RWPE2 (cell line): ENCODE measurements at regions not wholly inside any gene's neighbourhood (a gene's known extent, or its start where the extent isn't known, plus 50 kb on each side); places are given as distances from the start of the nearest gene placed in this dataset.
"Not testable (repeated sequence)": the region's sequence is repeated elsewhere in the genome, so short reads cannot be mapped to it uniquely, and the experiment has no call there.

ENCODE experiments used
- ATAC-seq: fragments of 200-7000 bp; cut with Tn5 transposase; 3 replicates; pipeline ENCODE4 v1.9.1; 2021; ENCODE audit warnings: low read depth
- DNase-seq: peaks from one replicate; pipeline ENCODE4 v3.0.0-alpha.2; 2020; ENCODE audit warnings: low spot score
- H3K27ac ChIP-seq: fragments of 450-650 bp; 2 replicates; pipeline ENCODE4 v1.5.1; 2017; ENCODE audit warnings: mild to moderate bottlenecking; ENCODE audit not compliant: poor library complexity, severe bottlenecking
- H3K27me3 ChIP-seq: fragments of 250-450 bp; sonication (Bioruptor Pico); 2 replicates; pipeline ENCODE4 v1.5.1; 2021; ENCODE audit warnings: mild to moderate bottlenecking, moderate library complexity; ENCODE audit not compliant: insufficient read depth, poor library complexity, severe bottlenecking
- H3K36me3 ChIP-seq: fragments of 250-450 bp; sonication (Bioruptor Pico); 2 replicates; pipeline ENCODE4 v1.5.1; 2020; ENCODE audit warnings: low read depth, mild to moderate bottlenecking, moderate library complexity
- H3K4me1 ChIP-seq: fragments of 250-450 bp; sonication (Bioruptor Pico); 2 replicates; pipeline ENCODE4 v1.5.1; 2021; ENCODE audit warnings: mild to moderate bottlenecking, moderate library complexity; ENCODE audit not compliant: insufficient read depth, poor library complexity, severe bottlenecking
- H3K4me3 ChIP-seq: fragments of 250-450 bp; sonication (Bioruptor Pico); 2 replicates; pipeline ENCODE4 v1.5.1; 2021; ENCODE audit warnings: mild to moderate bottlenecking, moderate library complexity; ENCODE audit not compliant: severe bottlenecking
- H3K9me3 ChIP-seq: fragments of 250-450 bp; sonication (Bioruptor Pico); 2 replicates; pipeline ENCODE4 v1.5.1; 2021; ENCODE audit warnings: mild to moderate bottlenecking, moderate library complexity; ENCODE audit not compliant: severe bottlenecking
- TF ChIP-seq, protein P1 (sequence below): fragments of 450-650 bp; IDR thresholded peaks from one replicate; pipeline ENCODE4 v1.5.1; 2017; ENCODE audit warnings: mild to moderate bottlenecking, moderate library complexity; ENCODE audit not compliant: poor library complexity, severe bottlenecking

DNA sequence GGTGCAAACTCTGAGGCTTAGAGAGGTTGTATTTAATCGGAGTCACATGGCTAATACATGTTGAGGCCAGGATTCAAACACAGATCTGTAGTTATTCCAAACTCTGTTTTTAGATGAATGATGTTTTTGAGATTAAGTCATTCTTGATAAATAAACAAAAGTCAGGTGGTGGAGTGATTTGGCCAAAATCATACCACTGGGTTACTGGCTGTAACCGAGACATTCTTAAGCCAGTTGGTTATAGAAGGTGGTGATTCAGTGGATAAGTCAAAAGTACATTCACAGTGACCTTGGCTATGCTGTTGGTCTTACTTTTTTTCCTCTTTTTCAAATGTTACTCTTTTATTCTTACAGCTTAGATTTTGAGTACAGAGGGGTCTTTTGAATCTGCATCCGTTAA, 361.4 kb downstream of the KIF20B start:
- TF ChIP-seq, protein P1, sequence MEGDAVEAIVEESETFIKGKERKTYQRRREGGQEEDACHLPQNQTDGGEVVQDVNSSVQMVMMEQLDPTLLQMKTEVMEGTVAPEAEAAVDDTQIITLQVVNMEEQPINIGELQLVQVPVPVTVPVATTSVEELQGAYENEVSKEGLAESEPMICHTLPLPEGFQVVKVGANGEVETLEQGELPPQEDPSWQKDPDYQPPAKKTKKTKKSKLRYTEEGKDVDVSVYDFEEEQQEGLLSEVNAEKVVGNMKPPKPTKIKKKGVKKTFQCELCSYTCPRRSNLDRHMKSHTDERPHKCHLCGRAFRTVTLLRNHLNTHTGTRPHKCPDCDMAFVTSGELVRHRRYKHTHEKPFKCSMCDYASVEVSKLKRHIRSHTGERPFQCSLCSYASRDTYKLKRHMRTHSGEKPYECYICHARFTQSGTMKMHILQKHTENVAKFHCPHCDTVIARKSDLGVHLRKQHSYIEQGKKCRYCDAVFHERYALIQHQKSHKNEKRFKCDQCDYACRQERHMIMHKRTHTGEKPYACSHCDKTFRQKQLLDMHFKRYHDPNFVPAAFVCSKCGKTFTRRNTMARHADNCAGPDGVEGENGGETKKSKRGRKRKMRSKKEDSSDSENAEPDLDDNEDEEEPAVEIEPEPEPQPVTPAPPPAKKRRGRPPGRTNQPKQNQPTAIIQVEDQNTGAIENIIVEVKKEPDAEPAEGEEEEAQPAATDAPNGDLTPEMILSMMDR = no peak
- H3K36me3 ChIP-seq = no peaks in the 10 kb centered on the region
- ATAC-seq = no peak

DNA sequence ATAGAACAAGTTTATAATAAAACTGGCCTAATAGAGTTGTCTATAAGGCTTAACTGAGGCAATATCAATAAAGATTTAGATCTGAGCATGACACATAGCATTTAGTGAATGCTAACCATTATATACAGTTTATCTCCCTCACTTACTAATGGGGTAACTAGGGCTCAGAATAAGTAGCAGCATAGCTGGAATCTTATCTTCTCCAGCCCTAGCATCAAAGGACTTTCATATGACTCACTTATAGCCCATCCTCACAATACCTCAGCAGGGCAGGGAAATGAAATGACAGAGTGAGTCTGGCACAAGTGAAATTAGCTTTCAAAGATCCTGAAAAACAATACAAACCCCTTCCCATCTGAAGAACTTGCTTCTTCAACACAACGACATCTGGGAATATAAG, 362.9 kb downstream of the KIF20B start:
- Histone ChIP-seq H3K9me3 (no peaks in the 10 kb centered on the region), H3K27me3 (no peaks in the 10 kb centered on the region), H3K36me3 (no peaks in the 10 kb centered on the region), H3K4me3 (no peak overlapping the region), H3K27ac (no peak overlapping the region), H3K4me1 (no peaks in the 10 kb centered on the region)
- ATAC-seq (no peak), DNase-seq (no peak)
- TF ChIP-seq, protein P1 = no peak

More for the DNA sequence above, 361.4 kb downstream of the KIF20B start:
- no peak for DNase-seq
- Histone ChIP-seq H3K27me3 (no peaks in the 10 kb centered on the region), H3K9me3 (no peaks in the 10 kb centered on the region), H3K27ac (no peak overlapping the region), H3K4me3 (no peak overlapping the region), H3K4me1 (no peaks in the 10 kb centered on the region)

DNA sequence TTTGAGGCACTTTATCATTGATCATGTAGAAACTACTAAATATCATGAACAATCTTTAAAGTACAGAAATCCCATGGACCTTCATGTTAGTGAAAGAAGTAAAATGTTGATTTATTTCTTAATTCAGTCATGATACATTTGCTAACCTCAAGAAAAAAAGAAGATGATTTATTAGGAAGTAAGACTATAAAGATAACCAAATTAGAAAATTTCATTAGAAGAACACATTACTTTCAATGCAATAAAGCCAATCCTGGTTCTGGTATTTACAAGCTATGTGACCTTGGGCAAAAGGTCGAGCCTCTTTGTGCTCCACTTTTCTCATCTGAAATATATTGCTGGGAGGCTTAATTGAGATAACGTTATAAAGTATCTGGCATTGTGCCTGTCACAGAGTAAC, 365.0 kb downstream of the KIF20B start:
- Histone ChIP-seq H3K36me3 (no peaks in the 10 kb centered on the region), H3K4me1 (no peaks in the 10 kb centered on the region), H3K4me3 (no peak overlapping the region), H3K27ac (no peak overlapping the region), H3K9me3 (no peaks in the 10 kb centered on the region), H3K27me3 (no peaks in the 10 kb centered on the region)
- TF ChIP-seq, protein P1 = no peak
- DNase-seq (no peak), ATAC-seq (no peak)

DNA sequence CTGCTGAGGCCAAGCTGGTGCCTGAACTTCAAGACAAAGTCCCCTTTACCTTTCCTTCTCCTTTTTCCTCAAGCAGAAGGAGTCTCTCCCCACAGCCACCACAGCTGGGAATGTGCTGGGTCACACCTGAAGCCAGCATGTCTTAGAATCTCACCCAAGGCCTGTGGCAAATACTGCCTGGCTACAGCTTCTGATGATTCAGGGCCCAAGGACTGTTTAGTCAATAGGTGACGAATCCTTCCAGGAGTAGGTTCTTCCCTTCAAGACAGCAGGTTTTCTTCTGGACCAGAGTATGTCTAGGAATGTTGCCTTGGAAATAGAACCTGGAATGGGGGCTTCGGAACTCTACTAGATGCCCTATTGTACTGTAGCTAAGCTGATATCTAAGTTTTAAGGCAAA, 374.6 kb downstream of the KIF20B start:
- TF ChIP-seq, protein P1 = no peak
- Histone ChIP-seq H3K4me3 (no peak overlapping the region), H3K9me3 (no peaks in the 10 kb centered on the region), H3K27ac (no peak overlapping the region), H3K27me3 (no peaks in the 10 kb centered on the region), H3K36me3 (no peaks in the 10 kb centered on the region), H3K4me1 (no peaks in the 10 kb centered on the region)
- no peak for DNase-seq
- no peak for ATAC-seq

DNA sequence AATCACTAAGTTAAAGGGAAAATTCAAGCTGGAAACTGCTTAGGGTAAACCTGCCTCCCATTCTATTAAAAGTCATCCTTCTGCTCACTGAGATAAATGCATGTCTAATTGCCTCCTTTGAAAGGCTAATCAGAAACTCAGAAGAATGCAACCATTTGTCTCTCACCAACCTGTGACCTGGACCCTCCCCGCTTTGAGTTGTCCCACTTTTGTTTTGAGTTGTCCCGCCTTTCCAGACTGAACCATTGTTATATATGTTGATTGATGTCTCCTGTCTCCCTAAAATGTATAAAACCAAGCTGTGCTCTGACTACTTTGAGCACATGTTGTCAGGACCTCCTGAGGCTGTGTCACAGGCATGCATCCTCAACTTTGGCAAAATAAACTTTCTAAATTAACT, 378.4 kb downstream of the KIF20B start:
- no peaks in the 10 kb centered on the region for H3K4me1 ChIP-seq
- H3K9me3 ChIP-seq = no peaks in the 10 kb centered on the region
- DNase-seq = no peak
- TF ChIP-seq, protein P1 = no peak
- H3K36me3 ChIP-seq = no peaks in the 10 kb centered on the region
- H3K27me3 ChIP-seq = no peaks in the 10 kb centered on the region
- H3K4me3 ChIP-seq = no peak overlapping the region
- no peak for ATAC-seq
- no peak overlapping the region for H3K27ac ChIP-seq

DNA sequence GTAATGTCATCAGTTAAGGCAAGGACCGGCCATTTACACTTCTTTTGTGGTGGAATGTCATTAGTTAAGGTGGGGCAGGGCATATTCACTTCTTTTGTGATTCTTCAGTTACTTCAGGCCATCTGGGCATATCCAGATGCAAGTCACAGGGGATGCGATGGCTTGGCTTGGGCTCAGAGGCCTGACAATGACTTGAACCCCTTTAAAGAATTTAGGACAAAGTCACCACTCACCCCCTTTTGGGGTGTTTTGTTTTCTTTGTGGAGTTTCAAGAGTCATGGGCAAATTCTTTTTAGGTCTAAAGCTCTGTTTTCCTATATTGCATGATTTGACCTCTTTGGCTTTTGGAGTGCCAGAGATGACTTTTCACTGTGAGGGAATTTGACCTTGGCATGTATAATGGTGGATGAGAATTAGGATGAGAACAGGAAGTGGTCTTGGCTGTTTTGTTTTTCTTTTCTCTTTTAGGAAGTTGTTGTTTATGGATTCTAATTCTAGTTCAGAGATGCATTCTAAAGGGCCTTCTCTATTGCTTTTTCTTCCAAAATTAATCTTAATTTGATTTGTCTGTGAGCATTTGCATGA, 385.3 kb downstream of the KIF20B start:
- H3K27ac ChIP-seq = peak overlapping the region; percentile 43
- not testable (repeated sequence) for H3K27me3 ChIP-seq, ATAC-seq, H3K4me3 ChIP-seq, H3K36me3 ChIP-seq, H3K9me3 ChIP-seq, DNase-seq
- peaks cover 17% of the 10 kb centered on the region for H3K4me1 ChIP-seq
